ENCODE measurements at regions not wholly inside any gene's neighbourhood (a gene's known extent, or its start where the extent isn't known, plus 50 kb on each side); places are given as distances from the start of the nearest gene placed in this dataset.
A peak's percentile ranks its signal among the peaks of the same experiment; 100 is the strongest.
"Not testable (repeated sequence)": the region's sequence is repeated elsewhere in the genome, so short reads cannot be mapped to it uniquely, and the experiment has no call there.

DNA sequence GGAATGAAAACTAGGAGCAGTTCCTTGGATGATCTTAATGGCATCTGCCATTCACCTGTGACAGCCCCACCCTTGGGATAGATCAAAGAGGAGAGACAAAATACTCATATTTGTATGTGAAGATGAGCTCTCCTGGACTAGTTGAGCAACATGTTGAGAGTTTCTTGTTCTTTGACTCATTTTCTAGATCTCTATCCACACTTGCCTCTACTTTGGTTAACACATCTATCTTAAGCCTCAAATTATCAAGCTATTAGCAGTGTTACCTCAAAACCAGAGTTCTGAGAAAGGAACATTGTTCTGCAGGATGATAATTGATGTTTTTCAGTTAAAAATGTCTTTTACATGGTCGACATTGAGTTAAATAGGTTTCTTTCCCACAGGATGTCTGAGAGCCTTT lies 94.2 kb upstream of the TEX13D start:
- no peak for DNase-seq (ENCODE audit: low read depth)

DNA sequence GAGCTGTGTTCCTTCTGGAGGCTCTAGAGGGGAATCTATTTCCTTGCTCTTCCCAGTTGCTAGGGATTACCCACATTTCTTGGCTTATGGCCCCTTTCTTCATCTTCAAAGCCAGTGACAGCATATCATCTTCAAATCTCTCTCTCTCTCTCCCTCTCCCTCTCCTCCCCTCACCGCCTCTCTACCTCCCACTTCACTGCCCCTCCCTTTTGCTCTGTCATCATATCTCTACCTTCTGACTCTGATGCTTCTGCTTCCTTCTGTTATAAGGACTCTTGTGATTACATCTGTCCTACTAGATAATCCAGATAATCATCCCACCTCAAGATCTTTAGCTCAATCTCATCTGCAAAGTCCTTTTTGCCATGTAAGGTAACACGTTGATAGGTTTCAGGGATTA lies 93.1 kb upstream of the TEX13D start:
- DNase-seq (ENCODE audit: low read depth), result no peak

DNA sequence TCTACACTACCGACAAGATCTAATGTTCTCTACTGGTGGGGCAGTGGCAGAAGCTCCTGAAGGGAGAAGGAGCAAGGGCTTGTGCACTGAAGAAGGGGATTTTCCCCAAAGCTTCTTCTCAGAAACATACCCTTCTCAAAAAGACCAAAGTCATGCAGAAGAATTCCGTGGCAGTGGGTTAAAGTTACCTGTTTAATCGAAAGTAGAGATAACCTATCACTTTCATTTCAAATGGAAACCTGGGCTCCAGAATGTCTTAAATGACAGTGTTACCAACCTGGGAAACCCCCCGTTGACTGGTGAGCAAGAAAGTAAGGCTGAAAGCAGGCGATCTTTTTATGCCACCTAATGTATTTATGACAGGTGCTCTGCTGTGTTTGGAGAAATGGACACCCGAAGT lies 92.5 kb upstream of the TEX13D start:
- DNase-seq (ENCODE audit: low read depth), result no peak

DNA sequence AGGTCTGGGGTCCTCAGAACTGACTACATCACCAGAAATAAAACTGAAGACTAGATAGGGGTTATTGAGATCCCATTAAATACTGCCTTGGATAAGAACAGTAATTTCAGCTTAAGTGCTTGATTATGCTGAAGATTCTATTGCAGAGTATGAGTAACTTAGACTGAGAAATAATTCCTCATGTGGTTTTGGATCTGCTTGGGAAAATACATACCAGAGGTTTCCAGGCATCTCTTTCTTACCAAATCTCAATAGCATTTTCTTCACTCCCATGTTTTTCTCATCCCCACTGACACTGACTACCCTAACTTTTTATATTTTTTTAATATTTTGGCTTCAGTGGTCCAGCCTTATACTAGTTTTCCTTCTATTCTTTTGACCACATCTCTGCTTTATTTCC lies 92.0 kb upstream of the TEX13D start:
- no peak for DNase-seq (ENCODE audit: low read depth)

DNA sequence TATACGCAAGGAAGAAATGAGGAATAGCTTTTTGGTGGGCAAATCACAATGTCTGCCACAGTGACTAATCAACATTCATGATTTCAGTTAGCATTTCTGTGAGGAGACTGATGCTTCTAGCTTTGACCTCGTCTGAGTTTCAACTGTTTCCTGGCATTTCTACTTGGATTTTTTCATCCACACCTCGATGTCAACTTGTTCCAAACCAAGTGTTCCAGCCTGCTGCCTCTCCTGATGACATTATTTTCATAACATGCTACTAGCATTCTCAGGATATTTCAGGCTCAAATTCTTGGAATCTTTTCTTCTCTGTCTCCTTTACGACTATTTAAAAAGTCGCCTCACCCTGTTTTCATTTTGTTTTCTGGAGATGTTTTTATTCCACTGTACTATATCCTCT lies 90.3 kb upstream of the TEX13D start:
- DNase-seq (ENCODE audit: low read depth), result no peak

DNA sequence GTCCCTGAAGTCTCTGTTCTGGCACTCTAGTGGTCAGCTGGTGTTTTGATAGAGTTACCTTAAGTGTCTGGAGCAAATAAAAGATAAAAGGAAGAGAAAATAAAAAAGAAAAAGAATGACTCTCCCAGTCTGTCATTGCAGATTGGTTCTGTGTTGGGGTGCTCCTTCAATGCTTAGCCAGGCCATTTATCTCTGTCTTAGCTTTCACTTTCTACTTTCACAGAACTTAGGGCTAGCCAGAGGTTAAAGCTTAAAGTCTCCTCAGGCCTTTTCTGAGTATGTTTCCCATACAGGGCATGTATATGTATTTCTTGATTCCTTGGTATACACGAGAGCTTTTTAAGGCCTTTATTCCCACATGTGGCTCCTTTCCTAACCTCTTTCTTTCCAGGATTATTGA lies 83.1 kb upstream of the TEX13D start:
- DNase-seq (ENCODE audit: low read depth), result no peak

DNA sequence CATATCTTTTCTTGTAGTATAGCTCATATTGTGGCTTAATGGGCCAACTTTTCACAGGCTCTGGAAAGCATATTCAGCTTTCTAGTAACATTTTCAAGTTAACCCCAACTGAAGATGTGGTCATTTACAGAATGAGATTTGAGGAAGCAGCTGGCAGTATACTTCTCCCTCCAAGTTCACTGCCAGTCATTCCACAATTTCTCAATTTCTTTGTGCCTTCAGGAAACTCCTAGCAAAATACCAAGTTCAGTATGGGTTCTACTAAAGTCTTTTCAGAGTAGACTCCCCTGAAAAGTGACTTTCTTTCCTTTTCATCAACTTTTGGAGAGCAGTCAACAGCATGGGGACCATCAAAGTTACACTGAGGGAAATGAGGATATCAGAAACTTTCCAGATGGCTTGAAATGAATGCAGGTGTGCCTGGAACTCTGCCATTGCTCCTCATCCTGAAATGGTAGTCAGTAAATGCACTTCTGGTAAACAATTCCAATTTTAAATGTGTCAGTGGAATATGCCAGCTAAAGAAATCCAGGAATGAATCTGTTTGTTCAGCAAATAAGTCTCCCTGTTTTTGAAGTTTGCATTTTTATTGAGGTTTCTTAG lies 81.5 kb upstream of the TEX13D start:
- DNase-seq (ENCODE audit: low read depth), result no peak

DNA sequence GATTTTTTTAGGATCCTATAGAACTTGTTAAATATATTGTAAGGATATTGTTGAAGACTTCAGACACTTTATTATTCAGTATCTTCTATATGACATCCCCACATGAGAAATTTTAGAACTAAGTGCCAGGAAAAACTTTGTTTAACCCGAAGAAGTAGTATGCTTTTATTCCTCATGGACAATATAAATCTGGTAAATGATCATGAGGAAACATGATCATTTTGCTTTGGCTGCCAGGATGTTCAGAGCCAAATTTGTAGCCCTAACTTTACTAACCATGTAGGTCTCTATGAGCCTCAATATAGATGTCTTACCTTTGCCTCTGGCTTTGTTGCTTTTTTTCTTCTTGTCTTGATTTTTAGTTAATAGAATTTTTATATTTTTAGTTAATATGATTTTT lies 77.8 kb upstream of the TEX13D start:
- no peak for DNase-seq (ENCODE audit: low read depth)

DNA sequence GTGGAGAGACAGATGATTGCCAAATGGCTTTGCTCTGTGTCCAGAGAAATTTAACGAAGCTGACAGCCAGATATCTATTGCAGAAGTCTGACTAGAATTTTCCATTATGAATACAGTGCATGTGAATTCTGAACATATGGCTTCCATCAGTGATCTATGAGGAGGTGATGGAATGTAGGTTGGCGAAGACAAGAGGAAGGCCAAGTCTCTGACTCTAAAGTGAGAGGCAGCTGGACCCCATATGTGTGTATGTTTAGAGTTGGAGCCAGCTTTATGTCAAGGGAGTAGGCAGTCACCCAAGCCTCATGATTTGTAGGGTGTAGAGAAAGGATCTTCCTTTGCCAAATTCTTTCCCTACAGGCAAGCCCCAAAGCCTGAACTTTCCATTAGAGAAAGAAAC lies 76.2 kb upstream of the TEX13D start:
- peak; percentile 78 for DNase-seq (ENCODE audit: low read depth)

DNA sequence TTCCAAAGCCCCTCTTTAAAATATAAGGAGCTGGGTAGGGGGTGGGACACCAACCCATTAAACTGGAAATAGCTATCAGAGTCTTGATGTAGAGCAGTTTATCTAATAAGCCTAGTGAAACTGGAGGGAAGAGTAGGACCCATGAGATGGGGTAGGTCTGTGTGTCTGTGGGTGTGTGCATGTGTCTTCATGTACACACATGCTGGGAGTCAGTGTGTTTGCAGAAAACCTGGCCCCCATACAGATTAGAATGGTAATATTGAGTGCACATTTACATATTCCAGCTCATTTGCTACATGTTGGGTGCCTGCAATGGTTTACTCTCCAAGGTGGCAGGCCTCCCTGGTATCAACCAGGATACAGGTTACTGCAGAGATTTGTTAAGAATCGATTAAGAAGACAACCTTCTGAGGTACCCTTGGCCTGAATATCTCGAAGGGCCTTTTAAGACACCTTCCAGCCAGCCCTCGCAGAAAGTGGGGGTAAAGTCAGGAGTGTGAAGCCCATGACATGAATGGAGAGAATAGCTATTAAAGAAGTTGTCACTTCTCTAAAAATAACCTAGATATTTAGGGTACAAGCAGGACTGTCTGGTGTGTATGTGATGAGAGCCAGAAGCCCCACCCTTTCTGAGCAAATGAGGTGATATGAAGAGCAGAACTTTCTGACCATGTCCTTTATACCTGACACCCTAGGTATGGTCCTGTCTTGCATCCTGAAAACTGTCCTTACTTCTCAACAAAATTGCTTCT lies 75.7 kb upstream of the TEX13D start:
- no peak for DNase-seq (ENCODE audit: low read depth)

DNA sequence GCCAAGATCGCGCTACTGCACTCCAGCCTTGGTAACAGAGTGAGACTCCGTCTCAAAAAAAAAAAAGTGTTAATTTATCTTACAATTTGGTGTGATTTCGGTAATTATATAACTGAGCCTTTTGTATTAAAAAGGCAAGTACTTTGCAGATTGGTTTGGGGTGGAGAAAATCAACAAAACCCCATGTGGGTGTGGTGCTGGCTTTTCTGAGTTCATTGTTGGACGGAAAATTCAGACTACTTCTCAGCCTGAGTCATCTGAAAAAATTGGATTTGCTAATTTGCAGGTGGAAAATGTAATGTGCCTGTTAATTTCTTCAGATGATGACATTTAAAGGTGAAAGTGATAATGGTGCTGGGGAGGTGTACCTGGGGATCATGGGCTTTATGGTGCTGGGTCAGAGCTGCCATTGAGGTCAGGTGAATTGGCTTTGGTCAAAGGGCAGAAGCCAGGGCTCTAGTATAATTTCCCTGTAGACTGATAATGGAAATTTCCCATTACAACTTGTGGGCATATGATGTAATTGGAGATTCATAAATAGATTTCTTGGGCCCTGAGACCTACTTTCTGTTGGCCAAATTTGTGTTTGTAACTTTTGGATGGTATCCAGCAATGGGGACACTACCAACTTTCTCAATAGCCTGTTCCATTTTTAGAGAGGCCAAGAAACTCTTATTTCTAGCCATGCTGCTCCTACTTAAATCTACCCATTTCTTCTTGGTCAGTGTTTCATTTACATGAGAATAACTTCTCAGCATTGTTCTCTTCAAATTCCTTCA lies 74.3 kb upstream of the TEX13D start:
- no peak for DNase-seq (ENCODE audit: low read depth)

DNA sequence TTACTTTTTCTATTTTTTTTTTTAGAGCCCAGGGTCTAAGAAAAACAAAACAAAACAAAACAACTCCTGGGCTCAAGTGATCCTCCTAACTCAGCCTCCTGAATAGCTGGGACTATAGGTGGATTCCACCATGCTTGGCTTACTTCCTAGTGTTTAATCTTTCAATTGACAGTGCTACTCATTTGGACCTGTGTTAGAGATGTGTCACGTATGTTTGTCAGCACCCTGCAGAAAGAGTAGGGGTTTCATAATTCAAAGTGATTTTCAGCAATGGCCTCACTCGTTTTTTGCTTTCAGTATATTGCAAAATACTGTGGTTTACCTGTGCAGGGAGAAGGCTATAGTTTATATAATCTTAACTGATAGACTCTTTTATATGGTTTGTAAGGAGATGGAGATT lies 71.6 kb upstream of the TEX13D start:
- no peak for DNase-seq (ENCODE audit: low read depth)

DNA sequence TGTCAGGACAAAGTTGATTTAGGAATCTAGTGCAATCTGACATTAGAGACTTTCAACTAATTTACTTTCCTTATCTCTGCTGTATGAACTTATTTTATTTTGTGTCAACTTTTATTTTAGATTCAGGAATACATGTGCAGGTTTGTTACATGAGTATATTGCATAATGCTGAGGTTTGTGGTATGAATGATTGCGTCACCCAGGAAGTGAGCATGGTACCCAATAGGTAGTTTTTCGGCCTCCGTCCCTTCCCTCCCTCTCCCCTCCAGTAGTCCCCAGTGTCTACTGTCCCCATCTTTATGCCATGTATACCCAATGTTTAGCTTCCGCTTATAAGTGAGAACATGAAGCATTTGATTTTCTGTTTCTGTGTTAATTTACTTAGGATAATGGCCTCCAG lies 68.7 kb upstream of the TEX13D start:
- no peak for DNase-seq (ENCODE audit: low read depth)

DNA sequence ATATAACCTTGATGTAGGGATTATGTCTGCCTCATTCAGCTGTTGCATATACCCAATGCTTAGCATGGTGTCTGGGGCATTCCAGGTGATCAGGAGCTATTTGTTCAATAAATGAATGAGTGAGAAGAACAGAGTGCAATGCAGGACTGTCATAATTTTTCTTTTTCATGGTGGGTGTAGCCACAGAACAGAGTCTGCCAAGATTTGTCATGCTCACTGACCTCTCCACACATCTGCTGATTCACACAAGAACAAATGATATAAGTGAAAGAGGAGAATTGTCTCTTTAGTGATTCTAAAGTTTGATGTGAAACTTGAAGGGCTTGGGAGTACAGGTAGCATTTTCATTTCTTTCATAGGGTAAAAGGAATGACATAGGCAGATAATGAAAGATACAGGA lies 64.4 kb upstream of the TEX13D start:
- no peak for DNase-seq (ENCODE audit: low read depth)

DNA sequence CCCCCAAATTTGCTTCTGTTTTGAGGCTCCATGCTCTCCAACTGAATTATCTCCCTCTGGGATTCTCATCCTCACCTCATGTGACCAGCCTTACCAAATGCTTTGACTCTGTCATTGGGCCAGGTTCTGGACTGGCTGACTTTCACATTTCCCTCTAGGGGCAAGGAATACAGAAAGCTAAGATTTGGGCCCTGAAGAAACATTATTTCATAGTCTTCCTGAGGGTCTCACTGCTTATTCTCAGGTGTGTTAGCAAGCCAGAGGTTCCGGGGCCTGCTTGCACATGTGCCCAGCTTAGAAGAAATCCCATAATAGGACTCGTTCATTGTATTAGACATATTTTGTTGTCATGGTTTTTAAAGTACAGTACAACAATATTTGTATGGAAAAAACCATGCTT lies 62.6 kb upstream of the TEX13D start:
- no peak for DNase-seq (ENCODE audit: low read depth)

DNA sequence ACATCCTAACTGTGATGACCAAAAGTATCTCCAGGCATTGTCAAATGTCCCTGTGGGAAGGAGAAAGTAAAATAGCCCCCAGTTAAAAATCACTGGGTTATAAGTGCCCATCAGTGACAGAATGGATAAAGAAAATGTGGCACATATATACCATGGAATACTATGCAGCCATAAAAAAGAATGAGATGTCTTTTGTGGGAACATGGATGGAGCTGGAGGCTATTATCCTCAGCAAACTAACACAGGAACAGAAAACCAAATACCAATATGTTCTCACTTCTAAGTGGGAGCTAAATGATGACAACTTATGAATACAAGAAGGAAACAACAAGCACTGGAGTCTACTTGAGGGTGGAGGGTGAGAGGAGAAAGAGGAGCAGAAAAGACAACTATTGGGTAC lies 60.9 kb upstream of the TEX13D start:
- DNase-seq (ENCODE audit: low read depth), result not testable (repeated sequence)

DNA sequence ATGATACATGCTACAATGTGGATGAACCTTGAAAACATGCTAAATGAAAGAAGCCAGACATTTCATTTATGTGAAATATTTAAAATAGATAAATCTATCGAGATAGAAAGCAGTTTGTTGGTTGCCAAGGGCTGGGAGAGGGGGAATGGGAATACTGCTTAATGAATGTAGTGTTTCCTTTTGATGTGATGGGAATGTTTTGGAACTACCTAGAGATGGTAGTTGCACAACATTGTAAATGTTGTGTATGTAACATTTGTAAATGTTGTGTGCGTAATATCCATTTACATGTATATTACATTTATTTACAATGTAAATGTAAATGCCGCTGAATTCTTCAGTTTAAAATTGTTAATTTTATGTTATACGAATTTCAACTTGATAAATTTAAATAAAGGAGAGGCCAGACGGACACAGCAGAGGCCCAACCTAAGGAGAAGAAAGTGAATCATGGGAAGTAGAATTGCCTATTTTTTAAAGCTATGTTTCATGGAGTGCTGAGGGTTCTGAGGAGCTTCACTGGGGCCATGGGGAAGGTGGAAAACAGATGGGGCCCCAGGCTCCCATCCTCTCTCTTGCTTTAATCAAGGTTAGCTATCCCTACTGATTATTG lies 60.0 kb upstream of the TEX13D start:
- DNase-seq (ENCODE audit: low read depth), result no peak

DNA sequence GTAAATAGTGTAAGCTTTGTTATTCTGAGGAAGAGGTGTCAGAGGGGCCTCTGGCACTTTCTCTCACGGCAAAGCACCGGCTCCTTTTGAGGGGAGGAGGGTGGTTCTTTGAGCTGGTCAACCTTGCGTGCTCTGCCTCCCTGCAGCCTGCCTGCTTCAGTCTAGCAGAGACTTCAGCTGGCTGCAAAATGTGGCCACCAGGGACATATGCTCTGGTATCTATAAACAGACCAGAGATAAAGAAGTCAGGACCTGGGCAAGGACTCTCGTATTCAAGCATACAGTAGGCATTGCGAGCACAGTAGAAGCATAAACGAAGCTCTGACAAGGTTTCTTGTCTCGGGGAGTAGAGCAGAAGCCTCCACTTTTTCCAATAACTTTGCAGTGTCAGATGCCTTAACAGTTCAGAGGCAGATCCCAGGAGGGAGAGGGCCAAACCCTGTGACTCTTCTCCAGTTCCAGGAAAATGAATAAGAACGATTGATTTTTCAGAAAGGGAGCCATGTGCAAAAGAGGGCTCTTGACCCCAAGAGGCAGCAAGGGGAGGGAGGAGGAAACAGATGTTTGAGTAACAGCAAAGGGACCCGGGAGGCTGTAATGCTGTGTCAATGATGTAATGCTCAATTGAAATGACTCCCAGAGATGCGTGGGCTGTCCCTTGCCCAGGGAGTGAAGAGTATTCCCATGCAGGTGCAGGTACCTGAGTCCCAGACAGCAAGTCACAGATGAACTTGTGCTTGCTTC lies 57.9 kb upstream of the TEX13D start:
- peak; percentile 6 for DNase-seq (ENCODE audit: low read depth)

DNA sequence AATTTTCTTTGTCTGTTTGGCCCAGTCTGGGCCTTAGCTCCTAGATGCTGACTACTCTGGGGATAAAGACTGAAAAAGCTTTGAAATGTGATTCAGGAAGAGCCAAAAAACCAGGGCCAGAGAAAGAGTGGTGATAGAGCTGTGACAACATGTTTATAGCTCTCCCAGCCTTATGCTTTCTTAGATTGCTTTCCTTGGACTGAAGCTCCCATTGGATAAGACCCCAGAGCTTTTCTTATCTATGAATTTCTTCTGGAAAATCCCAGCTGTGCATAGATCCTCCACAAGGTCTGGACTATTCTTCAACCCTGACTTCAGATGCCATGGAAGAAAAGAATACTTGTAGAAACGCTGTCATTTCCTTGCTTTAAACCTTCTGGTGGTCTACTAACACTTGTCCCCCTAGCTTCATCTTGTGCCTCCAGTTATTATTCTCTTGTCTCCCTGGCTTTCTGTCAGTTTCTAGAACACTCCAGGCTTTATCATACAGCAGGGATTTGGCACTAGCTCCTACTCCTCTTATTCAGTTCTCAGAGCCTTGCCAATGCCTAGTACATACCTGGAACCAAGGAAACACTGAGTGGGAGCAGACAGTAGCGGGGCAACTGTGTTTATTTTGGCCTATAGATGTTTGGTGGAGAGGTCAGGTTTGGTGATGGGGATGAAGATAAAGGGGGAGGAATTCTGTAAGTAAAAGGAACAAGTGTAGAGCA lies 57.1 kb upstream of the TEX13D start:
- DNase-seq (ENCODE audit: low read depth), result no peak

DNA sequence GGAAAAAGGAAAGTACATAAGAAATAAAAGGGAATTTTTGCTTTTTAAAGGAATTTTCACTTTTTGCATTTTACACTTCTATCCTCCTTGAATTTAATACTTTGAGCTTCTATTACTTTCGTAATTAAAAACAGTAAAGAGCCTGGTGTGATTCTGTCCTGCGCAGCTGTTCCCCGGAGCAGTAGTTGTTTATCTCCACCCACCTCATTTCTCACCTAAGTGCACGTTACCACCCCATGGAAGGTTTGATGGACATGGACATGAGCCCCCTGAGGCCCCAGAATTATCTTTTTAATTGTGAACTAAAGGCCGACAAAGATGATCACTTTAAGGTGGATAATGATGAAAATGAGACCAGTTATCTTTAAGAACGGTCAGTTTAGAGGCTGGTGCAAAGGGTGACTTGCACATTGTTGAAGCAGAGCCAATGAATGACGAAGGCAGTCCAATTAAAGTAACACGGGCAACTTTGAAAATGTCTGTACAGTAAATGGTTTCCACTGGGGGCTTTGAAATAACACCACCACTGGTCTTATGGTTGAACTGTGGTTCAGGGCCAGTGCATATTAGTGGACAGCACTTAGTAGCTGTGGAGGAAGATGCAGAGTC lies 52.1 kb upstream of the TEX13D start:
- DNase-seq (ENCODE audit: low read depth), result peak; percentile 42

DNA sequence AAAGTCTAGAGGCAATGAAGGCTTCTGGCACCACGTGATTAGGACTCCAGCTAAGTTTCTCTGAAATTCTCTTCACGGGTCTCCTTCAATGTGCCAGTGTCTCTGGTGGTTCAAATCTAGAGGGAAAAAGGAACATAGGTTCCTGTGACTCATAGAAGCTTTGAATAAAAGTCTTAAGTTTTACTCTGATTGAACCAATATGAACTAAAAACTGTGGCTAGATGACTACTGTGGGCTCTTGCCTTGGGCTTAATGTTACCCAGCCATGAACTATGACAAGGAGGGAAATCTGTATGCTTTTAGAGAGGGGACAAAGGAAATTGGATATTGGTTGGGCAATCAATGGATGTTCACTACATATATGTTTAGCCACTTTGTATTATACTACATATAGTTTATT lies 49.9 kb upstream of the TEX13D start:
- peak; percentile 23 for DNase-seq (ENCODE audit: low read depth)

Measured in RPMI7951 (cell line).